HG03060 (cell line): ENCODE measurements at regions not wholly inside any gene's neighbourhood (a gene's known extent, or its start where the extent isn't known, plus 50 kb on each side); places are given as distances from the start of the nearest gene placed in this dataset.

Experiments used
- ATAC-seq: cut with Tn5 transposase; IDR thresholded peaks from one replicate; pipeline ENCODE4 v1.9.1; 2021; ENCODE audit warnings: low read depth, moderate number of reproducible peaks; ENCODE audit not compliant: unreplicated experiment

GRCh38 chr3:107992976-107993684 is 97.7 kb downstream of the CD47 start:
- peak; percentile 47 for ATAC-seq

GRCh38 chr3:107990926-107991325 is 99.9 kb downstream of the CD47 start:
- ATAC-seq: no peak

GRCh38 chr3:107990433-107990832 is 100.4 kb downstream of the CD47 start:
- no peak for ATAC-seq

- no peak for ATAC-seq
Observed at GRCh38 chr3:107989661-107990060, 101.2 kb downstream of the CD47 start.

- ATAC-seq: no peak
Observed at GRCh38 chr3:107988460-107989175, 102.2 kb downstream of the CD47 start.

- no peak for ATAC-seq
Observed at GRCh38 chr3:107987036-107987939, 103.5 kb downstream of the CD47 start.

GRCh38 chr3:107986505-107986904 is 104.3 kb downstream of the CD47 start:
- no peak for ATAC-seq

GRCh38 chr3:107985496-107985895 is 105.3 kb downstream of the CD47 start:
- ATAC-seq: peak; percentile 89

GRCh38 chr3:107983247-107983646 is 107.6 kb downstream of the CD47 start:
- no peak for ATAC-seq

GRCh38 chr3:107982165-107982564 is 108.7 kb downstream of the CD47 start:
- no peak for ATAC-seq

GRCh38 chr3:107981471-107982111 is 109.2 kb downstream of the CD47 start:
- no peak for ATAC-seq

- ATAC-seq: no peak
Observed at GRCh38 chr3:107979538-107979937, 111.3 kb downstream of the CD47 start.

- no peak for ATAC-seq
Observed at GRCh38 chr3:107978131-107979055, 112.4 kb downstream of the CD47 start.

- no peak for ATAC-seq
Observed at GRCh38 chr3:107977221-107978130, 113.4 kb downstream of the CD47 start.

- ATAC-seq: no peak
Observed at GRCh38 chr3:107976202-107976800, 114.5 kb downstream of the CD47 start.

GRCh38 chr3:107975529-107976201 is 115.2 kb downstream of the CD47 start:
- no peak for ATAC-seq

GRCh38 chr3:107973961-107974360 is 116.9 kb downstream of the CD47 start:
- no peak for ATAC-seq

GRCh38 chr3:107973152-107973551 is 117.7 kb downstream of the CD47 start:
- no peak for ATAC-seq
